Adrenal gland (tissue), 9 donors: ENCODE measurements at regions not wholly inside any gene's neighbourhood (a gene's known extent, or its start where the extent isn't known, plus 50 kb on each side); places are given as distances from the start of the nearest gene placed in this dataset.

Experiments used
- DNase-seq, 7 donors: peaks; one replicate each; pipeline ENCODE4 v3.0.0-alpha.2; 2019 to 2020
- H3K27ac ChIP-seq, 5 donors: fragments of 200-600 bp; sonication (generic) in 4 of 5; 1 replicate in 3 of 5; 2 replicates in 2 of 5; pipeline versions ENCODE4 v1.5.1 to v1.8.0; 2016 to 2020; ENCODE audit warnings: mild to moderate bottlenecking in 1 of 5
- H3K27me3 ChIP-seq: fragments of 200-600 bp; 2 replicates; pipeline ENCODE4 v1.8.0; 2021
- H3K36me3 ChIP-seq, 2 donors: fragments of 200-600 bp; replicated peaks in 1 of 2; 1 replicate in 1 of 2; 2 replicates in 1 of 2; pipeline versions ENCODE4 v1.5.1 to v1.8.0; 2018 to 2022
- H3K4me1 ChIP-seq, 2 donors: fragments of 200-600 bp; replicated peaks in 1 of 2; 1 replicate in 1 of 2; 2 replicates in 1 of 2; pipeline versions ENCODE4 v1.5.1 to v1.8.0; 2018 to 2021
- H3K4me3 ChIP-seq, 4 donors: fragments of 200-600 bp; sonication (generic) in 3 of 4; one replicate each; pipeline ENCODE4 v1.5.1; 2016 to 2018
- H3K9me3 ChIP-seq, 3 donors: fragments of 200-600 bp; sonication (generic) in 1 of 3; replicated peaks in 1 of 3; 1 replicate in 2 of 3; 2 replicates in 1 of 3; pipeline versions ENCODE4 v1.5.1 to v1.8.0; 2016 to 2021
- POLR2A ChIP-seq, 2 donors: fragments of 450-650 bp; IDR thresholded peaks; one replicate each; pipeline ENCODE4 v1.6.1; 2017; ENCODE audit warnings: antibody characterized with exemption in 2 of 2, mild to moderate bottlenecking in 2 of 2, moderate library complexity in 1 of 2
- WGBS, 4 donors: extraction: QIAGEN DNeasy Blood & Tissue Kit in 2 of 4; methylation state at CpG; one replicate each; pipeline versions ENCODE4 v1.1.5 to v1.1.7; 2013 to 2017; 5-methylcytosine and 5-hydroxymethylcytosine counted together
- intact Hi-C, 2 donors: fragments of 100-400 bp; cut with DNase I; formaldehyde crosslinking; loops; one replicate each; pipeline versions ENCODE4 v1.14.1 to v1.15.0; 2022 to 2023
- TF ChIP-seq, protein P1 (sequence below), 6 experiments: fragments of 450-650 bp in 4 of 6; fragments of 200-600 bp in 2 of 6; sonication (generic) in 1 of 6; IDR thresholded peaks; 1 replicate in 5 of 6; 2 replicates in 1 of 6; pipeline versions ENCODE4 v1.5.1 to v1.8.0; 2016 to 2021; ENCODE audit warnings: antibody characterized with exemption in 6 of 6, mild to moderate bottlenecking in 2 of 6, moderate library complexity in 1 of 6
- donor health status: healthy with polysubstance abuse.
- donor health status: Bipolar disorder and iron deficiency.
- donor health status: DM: yes; HTN: yes; CAD: no.
- donor health status: DM: no; HTN: no; CAD: no.
- donor health status: DM: no; HTN: no; CAD: no.

- intact Hi-C loops, result no loop called here
- no peak for DNase-seq
- TF ChIP-seq POLR2A (IDR thresholded peaks at IDR 0.05), result no peak
- TF ChIP-seq, protein P1, sequence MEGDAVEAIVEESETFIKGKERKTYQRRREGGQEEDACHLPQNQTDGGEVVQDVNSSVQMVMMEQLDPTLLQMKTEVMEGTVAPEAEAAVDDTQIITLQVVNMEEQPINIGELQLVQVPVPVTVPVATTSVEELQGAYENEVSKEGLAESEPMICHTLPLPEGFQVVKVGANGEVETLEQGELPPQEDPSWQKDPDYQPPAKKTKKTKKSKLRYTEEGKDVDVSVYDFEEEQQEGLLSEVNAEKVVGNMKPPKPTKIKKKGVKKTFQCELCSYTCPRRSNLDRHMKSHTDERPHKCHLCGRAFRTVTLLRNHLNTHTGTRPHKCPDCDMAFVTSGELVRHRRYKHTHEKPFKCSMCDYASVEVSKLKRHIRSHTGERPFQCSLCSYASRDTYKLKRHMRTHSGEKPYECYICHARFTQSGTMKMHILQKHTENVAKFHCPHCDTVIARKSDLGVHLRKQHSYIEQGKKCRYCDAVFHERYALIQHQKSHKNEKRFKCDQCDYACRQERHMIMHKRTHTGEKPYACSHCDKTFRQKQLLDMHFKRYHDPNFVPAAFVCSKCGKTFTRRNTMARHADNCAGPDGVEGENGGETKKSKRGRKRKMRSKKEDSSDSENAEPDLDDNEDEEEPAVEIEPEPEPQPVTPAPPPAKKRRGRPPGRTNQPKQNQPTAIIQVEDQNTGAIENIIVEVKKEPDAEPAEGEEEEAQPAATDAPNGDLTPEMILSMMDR (IDR thresholded peaks at IDR 0.05), result no peak
- Histone ChIP-seq H3K4me3 (no peak overlapping the region), H3K27me3 (no peaks in the 10 kb centered on the region), H3K4me1 (no peaks in the 10 kb centered on the region), H3K27ac (no peak overlapping the region), H3K36me3 (no peaks in the 10 kb centered on the region), H3K9me3 (peaks cover 0 to 4% (median 0%) of the 10 kb centered on the region in 3 donors)
These were observed 157.5 kb downstream of the PCDH20 start for GRCh38 chr13:61258185-61258584.

- Histone ChIP-seq H3K4me3 (no peak overlapping the region), H3K27ac (no peak overlapping the region), H3K27me3 (no peaks in the 10 kb centered on the region), H3K9me3 (peaks cover 0 to 4% (median 0%) of the 10 kb centered on the region in 3 donors), H3K36me3 (no peaks in the 10 kb centered on the region), H3K4me1 (no peaks in the 10 kb centered on the region)
- intact Hi-C loops, result no loop called here
- no peak for TF ChIP-seq POLR2A (IDR thresholded peaks at IDR 0.05)
- TF ChIP-seq, protein P1 (IDR thresholded peaks at IDR 0.05), result no peak
- no peak for DNase-seq
- WGBS, 4 donors, result 52 to 65% (median 56%) methylated on average over 4 of the region's 4 CpGs
These were observed 160.4 kb downstream of the PCDH20 start for GRCh38 chr13:61255040-61255796.

DNA sequence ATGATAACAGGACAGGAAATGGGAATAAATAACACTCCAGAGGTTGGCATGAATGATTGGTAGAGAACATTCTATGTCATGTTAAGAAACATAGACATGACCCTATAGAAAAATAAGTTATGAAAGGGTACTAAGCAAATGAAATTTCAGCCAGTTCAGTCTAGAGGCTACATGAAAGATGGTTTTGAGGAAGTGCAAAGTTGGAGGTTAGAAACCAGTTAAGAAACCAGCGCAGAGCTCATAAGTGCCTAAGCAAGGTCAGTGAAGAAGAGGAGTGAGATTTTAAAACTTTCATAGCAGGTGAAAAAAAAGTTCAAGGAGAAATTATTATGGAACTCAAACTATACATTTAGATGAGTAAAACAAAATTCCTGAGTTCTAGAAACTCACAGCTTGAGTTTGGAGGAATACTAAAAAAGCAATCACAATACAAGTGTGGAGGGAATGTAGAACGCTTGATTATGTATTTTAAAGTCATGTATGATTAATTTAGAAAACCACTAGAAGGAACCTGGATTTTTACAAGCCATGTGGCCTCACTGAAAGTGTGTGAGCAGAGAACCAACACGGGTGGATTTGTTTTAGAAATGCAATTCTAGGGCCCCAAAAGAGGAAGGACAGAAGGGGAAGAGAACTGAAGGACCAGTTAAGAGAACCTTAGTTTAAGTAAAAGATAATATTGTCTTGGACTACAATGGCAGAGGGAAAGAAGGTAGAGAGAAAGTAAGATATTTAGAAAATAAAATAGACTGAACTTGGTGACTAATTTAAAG lies 162.4 kb downstream of the PCDH20 start:
- no peak for DNase-seq
- H3K4me3 ChIP-seq, result no peak overlapping the region
- H3K27me3 ChIP-seq, result no peaks in the 10 kb centered on the region
- H3K27ac ChIP-seq, result no peak overlapping the region
- TF ChIP-seq, protein P1 (IDR thresholded peaks at IDR 0.05), result no peak
- no peak for TF ChIP-seq POLR2A (IDR thresholded peaks at IDR 0.05)
- peaks cover 0 to 4% (median 0%) of the 10 kb centered on the region in 3 donors for H3K9me3 ChIP-seq
- WGBS, 4 donors, result 59 to 67% (median 61%) methylated on average over 3 of the region's 3 CpGs
- no peaks in the 10 kb centered on the region for H3K4me1 ChIP-seq
- H3K36me3 ChIP-seq, result no peaks in the 10 kb centered on the region
- intact Hi-C loops, result no loop called here

GRCh38 chr13:61252213-61252612 lies 163.4 kb downstream of the PCDH20 start:
- no peaks in the 10 kb centered on the region for H3K27me3 ChIP-seq
- no peaks in the 10 kb centered on the region for H3K4me1 ChIP-seq
- intact Hi-C loops, result no loop called here
- no peak overlapping the region for H3K4me3 ChIP-seq
- no peak overlapping the region for H3K27ac ChIP-seq
- no peak for DNase-seq
- no peaks in the 10 kb centered on the region for H3K36me3 ChIP-seq
- H3K9me3 ChIP-seq, result peaks cover 0 to 4% (median 0%) of the 10 kb centered on the region in 3 donors
- no peak for TF ChIP-seq POLR2A (IDR thresholded peaks at IDR 0.05)
- TF ChIP-seq, protein P1 (IDR thresholded peaks at IDR 0.05), result no peak
